Heart left ventricle (tissue), 16 donors: ENCODE measurements at regions not wholly inside any gene's neighbourhood (a gene's known extent, or its start where the extent isn't known, plus 50 kb on each side); places are given as distances from the start of the nearest gene placed in this dataset.
A peak's percentile ranks its signal among the peaks of the same experiment; 100 is the strongest.

Experiments
- ATAC-seq, 4 donors: fragments of 200-7000 bp; cut with Tn5 transposase; one replicate each; pipeline ENCODE4 v1.9.1; 2020 to 2022; ENCODE audit warnings: moderate library complexity in 4 of 4, mild to moderate bottlenecking in 3 of 4, moderate number of reproducible peaks in 1 of 4
- DNase-seq, 5 donors: peaks; one replicate each; pipeline ENCODE4 v3.0.0-alpha.2; 2020
- H3K27ac ChIP-seq, 12 donors: fragments of 200-600 bp; sonication (generic) in 4 of 12; one replicate each; pipeline versions ENCODE4 v1.5.0 to v1.8.0; 2016 to 2022; ENCODE audit warnings: mild to moderate bottlenecking in 2 of 12
- H3K27me3 ChIP-seq, 9 donors: fragments of 200-600 bp; sonication (generic) in 2 of 9; one replicate each; pipeline versions ENCODE4 v1.5.1 to v1.8.0; 2016 to 2022; ENCODE audit warnings: mild to moderate bottlenecking in 3 of 9
- H3K36me3 ChIP-seq, 9 donors: fragments of 200-600 bp; sonication (generic) in 2 of 9; one replicate each; pipeline versions ENCODE4 v1.5.0 to v1.8.0; 2018 to 2022; ENCODE audit warnings: mild to moderate bottlenecking in 2 of 9
- H3K4me1 ChIP-seq, 12 donors: fragments of 200-600 bp; sonication (generic) in 4 of 12; one replicate each; pipeline versions ENCODE4 v1.5.0 to v1.8.0; 2016 to 2022; ENCODE audit warnings: mild to moderate bottlenecking in 3 of 12
- H3K4me3 ChIP-seq, 12 donors: fragments of 200-600 bp; sonication (generic) in 4 of 12; one replicate each; pipeline versions ENCODE4 v1.5.0 to v1.8.0; 2017 to 2022; ENCODE audit warnings: mild to moderate bottlenecking in 9 of 12, moderate library complexity in 4 of 12
- H3K9me3 ChIP-seq, 12 donors: fragments of 200-600 bp; sonication (generic) in 4 of 12; one replicate each; pipeline versions ENCODE4 v1.5.0 to v1.8.0; 2016 to 2022; ENCODE audit warnings: mild to moderate bottlenecking in 1 of 12
- CTCF ChIP-seq, 12 donors: fragments of 200-600 bp; sonication (generic) in 4 of 12; IDR thresholded peaks; one replicate each; pipeline versions ENCODE4 v1.5.0 to v1.8.0; 2018 to 2022; ENCODE audit warnings: antibody characterized with exemption in 12 of 12, mild to moderate bottlenecking in 5 of 12
- POLR2A ChIP-seq, 2 donors: fragments of 450-650 bp; IDR thresholded peaks; one replicate each; pipeline ENCODE4 v1.6.1; 2017; ENCODE audit warnings: antibody characterized with exemption in 2 of 2, mild to moderate bottlenecking in 2 of 2, moderate library complexity in 2 of 2
- WGBS, 4 donors: extraction: QIAGEN DNeasy Blood & Tissue Kit in 2 of 4; methylation state at CpG; one replicate each; pipeline versions ENCODE4 v1.1.5 to v1.1.7; 2013 to 2018; 5-methylcytosine and 5-hydroxymethylcytosine counted together
- intact Hi-C, 10 donors: fragments of 100-400 bp; cut with DNase I; formaldehyde crosslinking; loops; one replicate each; pipeline versions ENCODE4 v1.11.1 to v1.14.2; 2022
- donor health status: ischemic (EF 13 %, LVEDD 7.1; RV severe dilation, severe dysfunction).
- donor health status: healthy with polysubstance abuse.
- donor health status: DM: no; HTN: yes; CAD: no.
- donor health status: DM: no; HTN: no; CAD: no.
- donor health status: ischemic (EF 25% LVEDD 6.9; RV normal size, moderate dysfunction).
- donor health status: ischemic (EF 25% LVEDD 5.7; RV mildly dilated, moderate dysfunction).
- donor health status: healthy.
- donor health status: DM: yes; HTN: yes; CAD: no.
- donor health status: ischemic (EF 35%, LVEDD 5.7; RV mildly dilated, moderate dysfunction).
- donor health status: nonischemic (EF 11% LVEDD 7.7; RV severe dilation, severe dysfunction).
- donor health status: DM: yes; HTN: yes; CAD: no.
- donor health status: PGD.
- donor health status: ischemic (EF 29% LVEDD 5.4; RV normal size, mild dysfunction).
- donor health status: nonischemic (EF 23%, LVEDD 6.1; RV moderate dilation, normal function).

GRCh38 chr18:54774981-54775665 lies 53.2 kb upstream of the RAB27B start:
- no peaks in the 10 kb centered on the region for H3K27me3 ChIP-seq
- no peak for DNase-seq

GRCh38 chr18:54775686-54776085 lies 52.6 kb upstream of the RAB27B start:
- H3K27ac ChIP-seq: no peak overlapping the region
- ATAC-seq (no peak), DNase-seq (no peak)
- intact Hi-C loops: no loop called here
- WGBS, 4 donors: 57 to 78% (median 62%) methylated on average over 3 of the region's 3 CpGs
- H3K4me3 ChIP-seq: no peak overlapping the region
- peaks cover 0 to 22% (median 0%) of the 10 kb centered on the region in 12 donors for H3K4me1 ChIP-seq
- H3K27me3 ChIP-seq: no peaks in the 10 kb centered on the region
- no peak for TF ChIP-seq CTCF (IDR thresholded peaks at IDR 0.05)
- TF ChIP-seq POLR2A (IDR thresholded peaks at IDR 0.05): no peak
- H3K9me3 ChIP-seq: no peaks in the 10 kb centered on the region
- no peaks in the 10 kb centered on the region for H3K36me3 ChIP-seq

More at GRCh38 chr18:54774981-54775665, 53.2 kb upstream of the RAB27B start:
- peaks cover 0 to 22% (median 0%) of the 10 kb centered on the region in 12 donors for H3K4me1 ChIP-seq
- no peaks in the 10 kb centered on the region for H3K36me3 ChIP-seq
- H3K4me3 ChIP-seq: no peak overlapping the region
- intact Hi-C loops: no loop called here
- H3K27ac ChIP-seq: no peak overlapping the region
- TF ChIP-seq POLR2A (IDR thresholded peaks at IDR 0.05): no peak
- no peak for TF ChIP-seq CTCF (IDR thresholded peaks at IDR 0.05)
- 58 to 63% (median 62%) methylated on average over 6 of the region's 6 CpGs for WGBS, 4 donors
- ATAC-seq: no peak
- no peaks in the 10 kb centered on the region for H3K9me3 ChIP-seq

GRCh38 chr18:54776282-54776977 lies 51.8 kb upstream of the RAB27B start:
- no peaks in the 10 kb centered on the region for H3K27me3 ChIP-seq
- H3K4me3 ChIP-seq: no peak overlapping the region
- intact Hi-C loops: no loop called here
- ATAC-seq (peak in 3 of 4 donors; percentile 52 to 95 (median 92)), DNase-seq (peak in 1 of 5 donors; percentile 48)
- WGBS, 4 donors: 88 to 93% (median 91%) methylated on average over 8 of the region's 8 CpGs
- no peaks in the 10 kb centered on the region for H3K36me3 ChIP-seq
- H3K9me3 ChIP-seq: no peaks in the 10 kb centered on the region
- no peak for TF ChIP-seq CTCF (IDR thresholded peaks at IDR 0.05)
- no peak for TF ChIP-seq POLR2A (IDR thresholded peaks at IDR 0.05)
- H3K27ac ChIP-seq: no peak overlapping the region
- H3K4me1 ChIP-seq: peaks cover 0 to 22% (median 0%) of the 10 kb centered on the region in 12 donors

GRCh38 chr18:54777118-54777791 lies 51.0 kb upstream of the RAB27B start:
- Histone ChIP-seq H3K9me3 (no peaks in the 10 kb centered on the region), H3K4me3 (no peak overlapping the region), H3K27me3 (no peaks in the 10 kb centered on the region), H3K36me3 (no peaks in the 10 kb centered on the region), H3K27ac (no peak overlapping the region), H3K4me1 (peaks cover 0 to 22% (median 0%) of the 10 kb centered on the region in 12 donors)
- no peak for DNase-seq
- 93 to 97% (median 96%) methylated on average over 1 of the region's 1 CpG for WGBS, 4 donors
- ATAC-seq: no peak
- intact Hi-C loops: no loop called here
- TF ChIP-seq POLR2A (IDR thresholded peaks at IDR 0.05) (no peak), CTCF (IDR thresholded peaks at IDR 0.05) (no peak)
